Activated T-helper 9 cell treated with anti-CD3 and anti-CD28 coated beads, Interleukin-2, amount 50 U/mL, for 16 hours (primary cell): ENCODE measurements at regions not wholly inside any gene's neighbourhood (a gene's known extent, or its start where the extent isn't known, plus 50 kb on each side); places are given as distances from the start of the nearest gene placed in this dataset.
"Not testable (repeated sequence)": the region's sequence is repeated elsewhere in the genome, so short reads cannot be mapped to it uniquely, and the experiment has no call there.

Source experiments
- DNase-seq: peaks from one replicate; pipeline ENCODE4 v3.0.0-alpha.2; 2020; ENCODE audit warnings: low read depth

DNA sequence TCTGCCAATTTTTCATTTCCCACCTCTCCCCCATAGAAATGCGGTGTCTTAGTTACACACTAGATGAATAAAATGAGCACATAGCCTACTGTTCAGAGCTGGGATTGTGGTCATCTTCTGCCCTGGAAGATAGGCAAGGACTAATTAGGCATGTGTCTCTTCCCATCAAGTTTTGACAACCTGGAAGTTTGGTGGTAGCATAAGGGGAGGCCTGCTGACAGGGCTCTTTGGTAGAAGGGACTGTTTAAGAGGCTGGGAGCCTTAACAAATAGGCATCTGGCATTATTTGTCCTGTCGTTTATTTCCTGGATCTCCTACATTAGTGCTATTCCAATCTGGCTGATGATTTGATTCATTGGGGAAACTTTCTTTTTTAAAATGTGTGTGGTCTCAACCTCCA is 512.3 kb downstream of the ZNF385D start:
- no peak for DNase-seq

DNA sequence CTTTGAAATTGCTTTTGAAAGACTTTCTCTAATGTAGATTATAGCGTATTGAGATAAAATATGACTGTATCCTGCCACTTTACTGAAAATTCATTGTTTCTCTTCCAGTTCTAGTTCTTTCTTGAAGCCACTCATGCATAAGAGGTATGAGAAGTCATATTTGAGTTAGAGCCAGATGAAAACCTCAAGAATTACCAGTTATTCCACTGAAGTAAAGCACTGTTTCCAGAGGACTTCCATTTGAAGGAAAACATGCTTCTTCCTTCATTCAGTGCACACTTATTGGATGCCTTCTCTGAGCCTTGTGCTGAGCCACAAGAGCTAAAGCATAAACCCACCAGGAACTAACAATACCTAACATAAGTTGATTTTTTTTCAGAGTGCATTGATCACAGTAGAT is 513.4 kb downstream of the ZNF385D start:
- no peak for DNase-seq

DNA sequence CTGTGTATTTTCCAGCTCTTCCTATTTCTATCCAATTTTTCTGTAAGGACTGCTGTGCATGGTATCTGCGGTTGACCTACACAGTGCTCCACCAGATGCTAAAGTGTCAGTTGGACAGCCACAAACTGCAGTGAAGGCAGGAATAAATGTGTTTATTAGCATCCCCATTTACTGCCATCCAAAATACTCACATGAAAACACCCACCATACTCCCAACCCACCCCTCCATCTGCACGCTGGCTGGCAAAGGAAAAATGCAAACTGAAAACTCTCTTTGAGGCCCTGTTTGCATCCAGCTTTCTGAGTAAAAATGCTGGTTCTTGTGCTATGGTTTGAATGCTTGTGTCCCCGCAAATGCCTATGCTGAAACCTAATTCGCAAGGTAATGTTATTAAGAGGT is 515.5 kb downstream of the ZNF385D start:
- DNase-seq: no peak

DNA sequence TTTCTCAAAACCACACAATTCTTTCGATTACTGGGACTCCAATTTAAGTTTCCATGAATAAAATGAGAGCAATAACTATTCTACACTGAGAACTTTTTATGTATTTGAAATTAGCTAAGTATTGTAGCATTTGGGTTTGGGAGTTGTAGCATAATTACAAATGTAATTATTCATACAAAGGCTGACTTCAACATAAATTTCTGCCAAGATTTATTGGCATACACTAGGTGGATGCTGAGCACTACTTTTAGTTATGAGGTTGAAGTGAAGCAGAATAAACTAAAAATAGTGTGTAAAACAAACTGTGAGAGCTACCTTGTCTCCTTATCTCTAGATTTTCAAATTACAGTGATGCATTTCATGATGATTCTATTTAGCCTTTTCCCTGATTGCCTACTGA is 516.1 kb downstream of the ZNF385D start:
- no peak for DNase-seq

DNA sequence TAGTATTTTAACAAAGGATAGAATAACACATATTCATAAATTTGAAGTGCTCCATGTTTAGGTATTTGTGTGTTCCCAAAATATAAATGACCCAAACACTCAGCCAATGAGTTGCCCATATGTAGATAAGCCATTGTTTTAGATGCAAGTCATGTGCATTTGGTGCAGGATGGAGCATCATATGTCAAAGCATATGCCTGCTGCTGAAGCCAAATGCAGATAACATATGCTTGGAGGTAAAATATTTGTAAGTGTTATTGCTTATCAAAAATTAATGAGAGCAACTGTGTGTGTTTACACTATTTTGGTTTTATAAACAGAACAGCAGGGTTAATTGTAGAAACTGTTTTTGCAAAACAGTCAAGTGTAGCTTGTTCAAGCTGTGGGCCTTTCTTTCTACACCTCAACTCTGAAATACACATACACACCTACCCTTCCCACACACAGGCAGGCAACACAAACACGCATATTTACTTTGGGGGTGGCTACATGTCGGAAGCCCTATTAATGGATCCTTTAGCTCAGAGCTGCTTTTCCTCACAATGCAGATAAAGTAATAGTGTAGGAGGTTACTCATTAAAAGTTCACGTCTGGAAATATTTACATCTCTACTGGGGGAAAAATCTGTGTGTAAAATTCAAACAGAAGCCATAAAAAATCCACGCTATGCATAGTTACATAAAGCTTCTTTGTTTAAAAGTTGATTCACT is 521.4 kb downstream of the ZNF385D start:
- no peak for DNase-seq

DNA sequence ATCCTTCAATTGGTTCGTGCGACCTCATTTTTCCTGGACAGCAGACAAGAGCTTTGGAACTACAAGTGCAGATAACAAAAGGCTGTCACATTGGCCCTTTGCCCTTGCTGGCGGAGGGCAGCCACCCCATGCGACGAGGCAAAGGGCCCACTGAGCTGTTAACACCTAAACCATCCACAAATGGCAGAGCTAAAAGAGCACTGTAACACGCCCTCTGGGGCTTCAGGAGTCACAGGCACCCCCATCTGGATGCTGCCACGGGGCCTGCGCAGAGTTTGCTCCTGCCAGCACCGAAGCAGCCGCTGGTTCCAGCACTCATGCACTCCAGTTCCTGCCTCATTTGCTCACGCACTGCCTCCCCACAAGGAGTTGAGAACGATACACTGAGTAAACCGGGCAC is 524.9 kb downstream of the ZNF385D start:
- no peak for DNase-seq

DNA sequence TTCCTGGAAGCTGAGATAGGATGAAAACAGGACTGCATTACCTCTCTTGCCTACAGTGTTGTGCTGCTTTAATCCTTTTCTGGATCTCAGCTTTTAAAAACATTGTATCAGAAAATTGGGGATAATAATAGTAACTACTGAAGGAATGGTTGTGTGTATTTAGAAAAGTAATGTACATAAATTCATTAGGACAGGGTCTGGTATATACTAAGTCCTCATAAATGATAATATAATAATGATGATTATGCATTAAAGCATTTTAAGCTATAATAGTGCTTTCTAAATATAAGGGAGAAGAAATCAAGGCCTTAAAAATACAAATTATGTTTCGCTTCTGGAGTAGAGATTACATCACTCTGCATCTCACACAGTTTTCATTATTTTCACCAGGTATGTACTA is 530.1 kb downstream of the ZNF385D start:
- no peak for DNase-seq

DNA sequence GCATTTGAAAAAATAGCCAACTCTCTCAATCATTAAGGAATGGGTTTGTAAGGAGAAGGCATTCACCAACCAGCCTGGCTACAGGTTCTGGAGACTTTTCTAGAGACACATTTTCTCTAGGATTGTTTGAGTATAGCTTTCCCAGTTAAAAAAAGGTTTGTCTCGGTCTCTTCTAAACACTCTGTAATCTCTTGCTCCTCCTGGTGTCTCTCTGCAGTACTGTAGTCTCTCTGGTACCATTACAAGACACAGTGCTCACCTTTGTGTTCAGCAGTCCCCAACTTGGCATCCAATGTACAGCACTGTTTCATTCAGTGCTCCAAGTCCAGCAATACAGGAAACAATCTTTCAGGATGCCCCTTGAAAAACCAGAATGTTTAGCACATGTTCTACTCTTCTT is 534.4 kb downstream of the ZNF385D start:
- no peak for DNase-seq

DNA sequence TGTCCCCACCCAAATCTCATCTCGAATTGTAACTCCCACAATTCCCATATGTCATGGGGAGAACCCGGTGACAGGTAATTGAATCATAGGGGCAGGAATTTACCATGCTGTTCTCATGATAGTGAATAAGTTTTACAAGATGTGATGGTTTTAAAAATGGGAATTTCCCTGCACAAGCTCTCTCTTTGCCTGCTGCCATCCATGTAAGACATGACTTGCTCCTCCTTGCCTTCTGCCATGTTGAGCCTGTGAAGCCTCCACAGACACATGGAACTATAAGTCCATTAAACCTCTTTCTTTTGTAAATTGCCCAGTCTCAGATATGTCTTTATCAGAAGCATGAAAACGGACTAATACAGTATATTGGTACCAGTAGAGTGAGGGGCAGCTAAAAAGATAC is 546.9 kb downstream of the ZNF385D start:
- DNase-seq: not testable (repeated sequence)

DNA sequence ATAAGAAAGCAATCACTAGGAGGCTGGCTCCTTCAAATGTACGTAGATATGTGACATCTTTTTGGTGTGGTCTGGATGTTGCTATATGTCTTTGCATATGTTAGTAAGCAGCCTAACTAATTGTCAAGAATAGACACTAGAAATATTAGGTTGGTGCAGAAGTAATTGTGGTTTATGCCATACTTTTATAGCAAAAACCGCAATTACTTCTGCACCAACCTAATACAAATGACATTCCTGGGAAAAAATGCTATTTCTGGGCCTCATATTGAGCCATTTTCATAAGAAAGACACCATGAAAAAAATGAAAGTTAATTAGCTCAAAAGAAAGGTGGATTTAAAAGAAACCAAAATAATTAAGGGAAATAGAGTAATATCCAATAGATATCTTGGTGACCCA is 555.8 kb downstream of the ZNF385D start:
- DNase-seq: no peak

DNA sequence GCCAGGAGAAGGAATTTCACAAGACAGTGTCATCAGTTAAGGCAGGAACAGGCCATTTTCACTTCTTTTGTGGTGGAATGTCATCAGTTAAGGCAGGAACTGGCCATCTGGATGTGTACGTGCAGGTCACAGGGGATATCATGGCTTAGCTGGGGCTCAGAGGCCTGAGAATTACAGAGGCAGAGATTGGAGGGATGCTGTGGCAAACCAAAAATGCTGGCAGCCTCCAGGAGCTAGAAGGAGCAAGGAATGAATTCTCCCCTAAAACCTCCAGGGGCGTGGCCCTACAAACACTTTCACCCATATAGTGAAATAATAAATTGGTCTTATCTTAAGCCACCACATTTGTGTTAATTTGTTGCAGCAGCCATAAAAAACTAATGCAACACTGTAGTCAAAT is 557.0 kb downstream of the ZNF385D start:
- not testable (repeated sequence) for DNase-seq

DNA sequence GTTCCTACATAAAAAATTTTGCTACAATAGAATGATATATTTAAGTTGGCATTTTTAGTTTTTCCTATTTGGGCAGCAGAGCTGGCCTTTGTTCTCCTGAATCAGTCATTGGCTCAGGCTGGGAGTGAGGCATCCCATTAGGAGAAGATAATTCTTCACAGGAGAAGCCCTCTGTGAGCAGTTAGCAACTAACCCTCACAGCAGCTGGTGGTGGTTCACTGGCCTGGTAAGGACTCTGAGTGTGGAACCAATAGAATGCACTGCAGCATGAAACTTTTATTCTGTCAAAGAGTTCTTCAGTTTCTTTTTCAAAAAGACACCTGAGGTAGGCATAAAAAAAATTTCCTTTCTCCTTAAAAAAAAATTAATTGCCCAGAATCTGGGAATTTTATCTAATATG is 562.6 kb downstream of the ZNF385D start:
- no peak for DNase-seq

DNA sequence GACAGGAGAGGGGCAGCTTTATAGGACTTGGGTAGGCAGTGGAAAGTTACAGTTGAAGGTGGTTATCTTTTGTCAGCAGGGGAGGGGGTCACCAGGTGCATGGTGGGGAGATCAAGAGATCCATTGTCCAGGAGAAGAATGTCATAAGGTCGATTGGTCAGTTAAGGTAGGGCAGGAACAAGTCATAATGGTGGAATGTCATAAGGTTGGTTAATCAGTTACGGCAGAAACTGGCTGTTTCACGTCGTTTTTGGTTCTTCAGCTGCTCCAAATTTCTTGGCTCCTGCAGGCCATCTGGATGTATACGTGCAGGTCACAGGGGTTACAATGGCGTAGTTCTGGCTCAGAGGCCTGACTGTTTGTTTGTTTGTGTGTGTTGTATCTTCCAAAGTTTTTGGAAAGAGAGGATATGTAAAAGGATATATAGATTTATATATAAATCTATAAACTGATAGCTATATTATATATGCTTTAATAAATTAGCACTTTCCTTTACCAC is 565.1 kb downstream of the ZNF385D start:
- DNase-seq: no peak

DNA sequence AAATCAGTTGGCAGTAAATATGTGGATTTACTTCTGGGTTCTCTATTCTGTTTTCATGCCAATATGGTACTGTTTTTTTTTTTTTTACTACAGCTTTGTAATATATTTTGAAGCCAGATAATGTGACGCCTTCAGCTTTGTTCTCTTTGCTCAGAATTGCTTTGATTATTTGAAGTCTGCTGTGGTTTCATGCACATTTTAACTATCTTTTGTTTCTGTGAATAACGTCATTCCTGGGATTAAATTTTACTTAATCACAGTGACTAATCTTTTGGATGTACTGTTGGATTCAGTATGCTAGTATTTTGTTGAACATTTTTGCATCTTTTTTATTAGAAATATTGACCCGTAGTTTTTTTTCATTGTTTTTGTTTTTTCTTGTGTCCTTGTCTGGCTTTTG is 576.5 kb downstream of the ZNF385D start:
- DNase-seq: no peak

DNA sequence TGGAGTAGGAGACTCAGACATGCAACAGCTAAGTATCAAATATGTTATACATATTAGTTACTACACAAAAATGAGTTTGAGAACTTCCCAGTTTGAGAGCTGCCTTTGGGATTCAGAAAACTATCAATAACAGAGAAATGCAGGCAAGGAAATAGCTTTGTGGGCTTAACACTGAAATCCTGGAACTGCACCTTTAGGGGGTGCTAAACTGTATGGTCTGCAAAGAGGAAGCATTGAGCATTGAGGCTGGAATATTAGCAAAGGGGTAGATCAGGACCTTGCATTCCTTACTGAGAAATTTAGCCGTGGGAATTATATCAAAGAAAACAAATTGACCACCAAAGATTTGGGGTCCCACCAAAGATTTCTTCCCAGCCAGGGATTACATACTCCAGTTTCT is 580.0 kb downstream of the ZNF385D start:
- DNase-seq: no peak

DNA sequence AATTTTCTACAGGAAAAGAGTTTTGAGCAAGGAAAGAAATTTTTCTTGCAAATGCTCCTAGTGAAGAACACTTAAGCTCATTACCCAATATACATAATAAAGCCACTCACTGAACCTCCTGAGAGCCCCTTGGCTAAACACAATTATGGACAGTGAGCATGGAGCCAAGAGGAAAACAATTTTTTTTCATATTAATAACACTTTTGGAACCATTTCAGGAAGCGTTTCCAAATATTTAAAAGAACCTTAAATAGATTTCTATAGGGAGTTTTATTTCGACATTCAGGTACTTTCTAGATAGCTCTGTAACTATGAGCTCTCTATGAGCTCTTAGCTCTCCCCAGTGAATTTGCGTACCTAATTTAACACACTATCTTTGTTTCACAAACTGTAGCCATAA is 581.1 kb downstream of the ZNF385D start:
- DNase-seq: no peak

DNA sequence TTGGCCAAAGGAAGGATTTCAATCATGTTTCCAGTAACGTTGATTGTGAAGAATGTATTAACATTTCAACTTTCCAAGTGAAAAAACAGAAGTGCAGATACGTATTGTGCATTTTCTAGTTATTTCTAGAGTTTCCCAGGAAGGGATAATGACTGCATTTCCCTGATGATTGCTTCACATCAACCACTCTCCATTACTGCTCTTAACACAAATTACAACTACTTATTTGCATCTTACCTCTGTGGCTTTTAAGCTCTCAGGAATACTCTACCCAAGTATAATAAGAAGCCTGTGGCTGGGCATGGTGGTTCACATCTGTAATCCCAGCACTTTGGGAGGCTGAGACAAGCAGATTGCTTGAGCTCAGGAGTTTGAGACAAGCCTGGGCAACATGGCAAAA is 582.5 kb downstream of the ZNF385D start:
- no peak for DNase-seq

DNA sequence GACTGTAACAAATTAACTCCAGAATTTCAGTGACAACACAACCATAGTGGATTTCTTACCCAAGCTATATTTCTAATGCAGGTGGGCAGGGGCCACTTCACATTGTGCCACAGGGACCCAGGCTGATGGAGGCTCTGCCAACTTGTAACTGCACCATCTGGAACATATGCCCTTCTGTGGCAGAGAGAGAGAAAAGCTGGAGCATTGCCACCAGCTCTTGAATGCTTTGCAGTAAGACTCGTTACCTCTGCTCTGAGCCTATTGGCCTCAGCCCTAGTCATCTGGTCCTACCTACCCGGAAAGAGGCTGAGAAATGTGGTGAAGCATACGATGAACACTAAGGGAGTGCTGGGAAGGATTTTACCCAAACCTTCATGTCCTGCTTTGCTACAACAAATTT is 587.1 kb downstream of the ZNF385D start:
- DNase-seq: no peak

DNA sequence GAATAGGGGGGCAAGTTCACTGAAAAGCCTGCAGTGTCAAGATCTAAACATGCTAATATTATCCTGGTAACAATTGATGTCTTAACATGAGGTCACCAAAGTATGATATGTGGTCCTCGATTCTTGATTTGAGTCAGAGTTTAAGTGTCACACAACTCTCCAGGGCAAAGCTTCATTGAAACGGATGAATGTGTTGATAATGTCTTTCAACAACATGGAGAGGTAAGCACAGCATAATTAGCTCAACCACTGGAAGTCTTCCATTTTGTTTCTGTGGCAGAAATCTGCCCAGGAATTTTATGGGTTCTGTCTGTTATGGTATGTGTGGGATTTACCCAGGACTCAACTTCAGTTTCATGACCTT is 591.5 kb downstream of the ZNF385D start:
- DNase-seq: no peak

DNA sequence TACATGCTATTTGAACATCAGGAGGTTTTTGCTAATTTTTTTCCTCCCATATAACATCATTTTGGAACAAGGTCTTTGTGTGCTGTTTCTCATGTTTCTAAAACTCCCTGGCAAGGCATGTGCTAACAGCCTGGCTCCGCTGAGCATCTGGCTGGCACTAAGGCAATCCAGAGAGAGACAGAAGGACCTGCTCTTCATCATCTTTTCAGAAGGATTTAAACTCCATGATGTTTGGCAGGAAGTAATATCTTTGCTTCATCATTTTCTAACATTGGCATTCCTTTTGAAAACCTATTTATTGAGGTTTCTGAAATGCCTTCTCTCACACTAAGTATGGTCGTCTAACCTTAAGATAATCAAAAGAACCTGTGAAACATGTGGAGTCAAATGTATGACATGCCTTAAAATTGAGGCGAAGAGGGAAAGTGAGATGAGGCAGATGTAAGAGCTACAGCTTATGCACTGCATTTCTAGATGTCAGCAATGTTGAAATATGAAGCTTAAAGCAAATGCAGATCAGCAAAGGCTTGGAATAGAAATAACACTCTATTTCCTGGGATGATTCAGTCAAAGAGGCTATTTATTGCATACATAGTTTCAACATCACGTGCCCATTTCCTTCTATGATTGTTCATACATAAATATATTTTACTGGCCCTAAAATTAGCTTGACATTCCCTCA is 592.0 kb downstream of the ZNF385D start:
- DNase-seq: no peak

DNA sequence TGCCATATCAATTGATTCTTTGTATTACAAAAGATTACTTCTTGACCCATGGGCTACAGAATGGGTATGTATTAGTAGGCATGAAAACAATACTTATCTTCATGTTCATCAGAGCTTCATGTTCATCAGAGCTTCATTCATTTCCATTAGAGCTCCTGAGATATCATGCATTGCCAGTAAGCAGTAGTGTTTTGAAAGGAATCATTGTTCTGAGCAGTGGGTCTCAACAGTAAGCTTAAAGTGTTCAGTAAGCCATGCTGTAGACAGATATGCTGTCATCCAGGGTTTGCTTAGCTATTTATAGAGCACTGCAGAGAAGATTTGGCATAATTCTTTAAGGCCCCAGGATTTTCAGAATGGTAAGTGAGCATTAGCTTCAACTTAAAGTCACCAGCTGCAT is 596.1 kb downstream of the ZNF385D start:
- no peak for DNase-seq

DNA sequence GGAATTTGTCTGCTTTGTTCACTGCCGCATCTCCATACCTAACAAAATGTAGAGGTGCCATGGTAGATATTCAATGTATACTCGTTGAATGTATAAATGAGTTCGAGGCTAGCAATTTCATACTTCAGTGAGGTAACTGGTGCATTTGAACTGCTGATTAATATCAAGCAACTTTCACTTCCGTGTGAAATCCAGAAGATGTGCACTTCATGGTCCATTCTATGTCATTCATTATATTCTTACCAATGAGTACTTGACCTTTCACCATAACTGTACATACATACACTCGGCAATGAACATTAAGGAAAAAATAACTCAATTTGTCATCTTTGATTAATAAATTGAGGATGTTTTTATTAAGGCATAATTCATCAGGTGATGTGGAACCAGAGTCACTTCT is 598.5 kb downstream of the ZNF385D start:
- no peak for DNase-seq

DNA sequence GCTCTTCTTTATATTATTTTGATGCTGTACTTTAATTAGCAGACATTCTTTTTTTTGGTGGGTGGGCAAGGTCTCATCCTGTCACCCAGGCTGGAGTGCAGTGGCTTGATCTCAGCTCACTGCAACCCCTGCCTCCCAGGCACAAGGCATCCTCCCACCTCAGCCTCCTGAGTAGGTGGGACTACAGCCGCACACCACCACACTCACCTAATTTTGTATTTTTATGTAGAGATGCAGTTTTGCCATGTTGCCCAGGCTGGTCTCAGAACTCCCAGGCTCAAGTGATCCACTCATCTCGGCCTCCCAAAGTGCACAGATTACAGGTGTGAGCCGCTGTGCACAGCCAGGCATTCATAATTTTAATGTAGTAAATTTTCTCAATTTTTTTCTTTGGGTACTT is 608.1 kb downstream of the ZNF385D start:
- DNase-seq: no peak

DNA sequence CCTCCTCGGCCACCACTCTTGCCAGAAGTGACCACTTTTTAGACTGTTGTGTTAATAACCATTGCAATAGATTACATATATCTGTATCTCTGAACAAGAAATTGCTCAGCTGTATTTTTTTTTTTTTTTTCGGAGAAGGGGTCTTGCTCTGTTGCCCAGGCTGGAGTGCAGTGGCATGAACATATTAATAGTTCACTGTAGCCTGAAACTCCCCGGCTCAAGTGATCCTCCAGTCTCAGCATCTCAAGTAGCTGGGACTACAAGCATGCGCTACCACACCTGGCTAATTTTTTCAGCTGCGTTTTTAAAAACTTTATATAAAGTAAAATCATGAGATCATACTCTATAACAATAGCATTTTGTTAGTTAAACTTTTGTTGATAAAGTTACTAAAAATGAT is 609.0 kb downstream of the ZNF385D start:
- DNase-seq: no peak
